GM21367 (cell line): ENCODE measurements at regions not wholly inside any gene's neighbourhood (a gene's known extent, or its start where the extent isn't known, plus 50 kb on each side); places are given as distances from the start of the nearest gene placed in this dataset.

Experiments used
- ATAC-seq: cut with Tn5 transposase; IDR thresholded peaks from one replicate; pipeline ENCODE4 v1.9.1; 2021; ENCODE audit not compliant: unreplicated experiment

- no peak for ATAC-seq
Observed at GRCh38 chr2:42925742-42926433, 133.5 kb upstream of the HAAO start.

- no peak for ATAC-seq
Observed at GRCh38 chr2:42924418-42924886, 132.1 kb upstream of the HAAO start.

GRCh38 chr2:42923580-42924417 is 131.4 kb upstream of the HAAO start:
- no peak for ATAC-seq

GRCh38 chr2:42922790-42923579 is 130.6 kb upstream of the HAAO start:
- no peak for ATAC-seq

GRCh38 chr2:42922293-42922692 is 129.9 kb upstream of the HAAO start:
- ATAC-seq = no peak

GRCh38 chr2:42921721-42922120 is 129.3 kb upstream of the HAAO start:
- ATAC-seq = no peak

GRCh38 chr2:42921147-42921520 is 128.8 kb upstream of the HAAO start:
- ATAC-seq = no peak

- ATAC-seq = no peak
Observed at GRCh38 chr2:42920446-42921146, 128.2 kb upstream of the HAAO start.

- ATAC-seq = no peak
Observed at GRCh38 chr2:42918671-42919318, 126.4 kb upstream of the HAAO start.

- ATAC-seq = no peak
Observed at GRCh38 chr2:42918041-42918440, 125.7 kb upstream of the HAAO start.

GRCh38 chr2:42917425-42917927 is 125.1 kb upstream of the HAAO start:
- ATAC-seq = no peak

GRCh38 chr2:42916324-42916723 is 123.9 kb upstream of the HAAO start:
- ATAC-seq = no peak

- ATAC-seq = no peak
Observed at GRCh38 chr2:42914860-42915259, 122.5 kb upstream of the HAAO start.

GRCh38 chr2:42914314-42914713 is 121.9 kb upstream of the HAAO start:
- ATAC-seq = no peak

GRCh38 chr2:42913280-42913878 is 121.0 kb upstream of the HAAO start:
- ATAC-seq = no peak

GRCh38 chr2:42910645-42911405 is 118.4 kb upstream of the HAAO start:
- ATAC-seq = no peak

GRCh38 chr2:42909966-42910365 is 117.6 kb upstream of the HAAO start:
- ATAC-seq = no peak

- ATAC-seq = no peak
Observed at GRCh38 chr2:42908518-42909200, 116.3 kb upstream of the HAAO start.

GRCh38 chr2:42907835-42908234 is 115.5 kb upstream of the HAAO start:
- no peak for ATAC-seq
